Tibial nerve (tissue), 4 donors: ENCODE measurements at regions not wholly inside any gene's neighbourhood (a gene's known extent, or its start where the extent isn't known, plus 50 kb on each side); places are given as distances from the start of the nearest gene placed in this dataset.

ENCODE experiments used
- DNase-seq, 2 donors: peaks; one replicate each; pipeline ENCODE4 v3.0.0-alpha.2; 2019; ENCODE audit warnings: low spot score in 2 of 2
- H3K27ac ChIP-seq, 4 donors: fragments of 200-600 bp; sonication (generic) in 3 of 4; one replicate each; pipeline ENCODE4 v1.5.1; 2017 to 2019; ENCODE audit warnings: mild to moderate bottlenecking in 1 of 4
- H3K27me3 ChIP-seq, 2 donors: fragments of 200-600 bp; sonication (generic) in 1 of 2; one replicate each; pipeline versions ENCODE4 v1.5.1 to v1.6.0; 2017 to 2019
- H3K36me3 ChIP-seq, 3 donors: fragments of 200-600 bp; sonication (generic); one replicate each; pipeline ENCODE4 v1.5.1; 2018 to 2019
- H3K4me1 ChIP-seq, 4 donors: fragments of 200-600 bp; sonication (generic) in 3 of 4; one replicate each; pipeline ENCODE4 v1.5.1; 2017 to 2019
- H3K4me3 ChIP-seq, 4 donors: fragments of 200-600 bp; sonication (generic) in 3 of 4; one replicate each; pipeline ENCODE4 v1.5.1; 2017 to 2019; ENCODE audit warnings: mild to moderate bottlenecking in 1 of 4, moderate library complexity in 1 of 4
- H3K9me3 ChIP-seq, 4 donors: fragments of 200-600 bp; sonication (generic) in 3 of 4; one replicate each; pipeline ENCODE4 v1.5.1; 2017 to 2019
- CTCF ChIP-seq, 5 experiments: fragments of 200-600 bp in 3 of 5; fragments of 450-650 bp in 2 of 5; sonication (generic) in 3 of 5; IDR thresholded peaks; one replicate each; pipeline ENCODE4 v1.5.1; 2016 to 2019; ENCODE audit warnings: antibody characterized with exemption in 5 of 5, mild to moderate bottlenecking in 3 of 5, moderate library complexity in 2 of 5
- EP300 ChIP-seq, 2 donors: sonication (generic); formaldehyde crosslinking; IDR thresholded peaks; one replicate each; pipeline ENCODE4 v1.6.1; 2017; ENCODE audit warnings: antibody characterized with exemption in 2 of 2, mild to moderate bottlenecking in 1 of 2
- POLR2A ChIP-seq, 2 donors: fragments of 450-650 bp; IDR thresholded peaks; one replicate each; pipeline ENCODE4 v1.6.1; 2017; ENCODE audit warnings: antibody characterized with exemption in 2 of 2, mild to moderate bottlenecking in 2 of 2, moderate library complexity in 2 of 2
- WGBS, 2 donors: methylation state at CpG; one replicate each; pipeline ENCODE4 v1.1.5; 2018; 5-methylcytosine and 5-hydroxymethylcytosine counted together

- H3K27ac ChIP-seq: no peak overlapping the region
- peaks cover 0 to 9% (median 0%) of the 10 kb centered on the region in 4 donors for H3K9me3 ChIP-seq
- H3K36me3 ChIP-seq: no peaks in the 10 kb centered on the region
- H3K4me3 ChIP-seq: no peak overlapping the region
- no peaks in the 10 kb centered on the region for H3K27me3 ChIP-seq
- TF ChIP-seq EP300 (IDR thresholded peaks at IDR 0.05) (no peak), CTCF (IDR thresholded peaks at IDR 0.05) (no peak), POLR2A (IDR thresholded peaks at IDR 0.05) (no peak)
- 82 to 83% methylated on average over 6 of the region's 6 CpGs for WGBS, 2 donors
- no peak for DNase-seq
- H3K4me1 ChIP-seq: no peaks in the 10 kb centered on the region
These were observed 84.3 kb downstream of the FZD10 start for GRCh38 chr12:130246560-130246959.

- H3K36me3 ChIP-seq: no peaks in the 10 kb centered on the region
- DNase-seq: no peak
- 85 to 86% methylated on average over 4 of the region's 4 CpGs for WGBS, 2 donors
- no peak overlapping the region for H3K4me3 ChIP-seq
- H3K9me3 ChIP-seq: peaks cover 0 to 9% (median 0%) of the 10 kb centered on the region in 4 donors
- no peaks in the 10 kb centered on the region for H3K27me3 ChIP-seq
- no peaks in the 10 kb centered on the region for H3K4me1 ChIP-seq
- TF ChIP-seq EP300 (IDR thresholded peaks at IDR 0.05) (no peak), POLR2A (IDR thresholded peaks at IDR 0.05) (no peak), CTCF (IDR thresholded peaks at IDR 0.05) (no peak)
- H3K27ac ChIP-seq: no peak overlapping the region
These were observed 85.5 kb downstream of the FZD10 start for GRCh38 chr12:130247634-130248237.

- H3K27ac ChIP-seq: no peak overlapping the region
- no peaks in the 10 kb centered on the region for H3K36me3 ChIP-seq
- TF ChIP-seq CTCF (IDR thresholded peaks at IDR 0.05) (no peak), POLR2A (IDR thresholded peaks at IDR 0.05) (no peak), EP300 (IDR thresholded peaks at IDR 0.05) (no peak)
- DNase-seq: no peak
- H3K9me3 ChIP-seq: peaks cover 0 to 9% (median 0%) of the 10 kb centered on the region in 4 donors
- no peaks in the 10 kb centered on the region for H3K27me3 ChIP-seq
- no peak overlapping the region for H3K4me3 ChIP-seq
- 76 to 82% methylated on average over 6 of the region's 6 CpGs for WGBS, 2 donors
- no peaks in the 10 kb centered on the region for H3K4me1 ChIP-seq
These were observed 87.1 kb downstream of the FZD10 start for GRCh38 chr12:130249376-130249775.

GRCh38 chr12:130251236-130251780 is 86.4 kb upstream of the PIWIL1 start:
- H3K27ac ChIP-seq: no peak overlapping the region
- no peaks in the 10 kb centered on the region for H3K27me3 ChIP-seq
- no peaks in the 10 kb centered on the region for H3K36me3 ChIP-seq
- H3K9me3 ChIP-seq: peaks cover 0 to 9% (median 0%) of the 10 kb centered on the region in 4 donors
- H3K4me3 ChIP-seq: no peak overlapping the region
- DNase-seq: no peak
- 40 to 43% methylated on average over 5 of the region's 5 CpGs for WGBS, 2 donors
- TF ChIP-seq EP300 (IDR thresholded peaks at IDR 0.05) (no peak), POLR2A (IDR thresholded peaks at IDR 0.05) (no peak), CTCF (IDR thresholded peaks at IDR 0.05) (no peak)
- H3K4me1 ChIP-seq: no peaks in the 10 kb centered on the region

- no peaks in the 10 kb centered on the region for H3K4me1 ChIP-seq
- H3K9me3 ChIP-seq: peaks cover 0 to 20% (median 0%) of the 10 kb centered on the region in 4 donors
- 81 to 83% methylated on average over 5 of the region's 5 CpGs for WGBS, 2 donors
- H3K27me3 ChIP-seq: no peaks in the 10 kb centered on the region
- H3K4me3 ChIP-seq: no peak overlapping the region
- TF ChIP-seq CTCF (IDR thresholded peaks at IDR 0.05) (no peak), POLR2A (IDR thresholded peaks at IDR 0.05) (no peak), EP300 (IDR thresholded peaks at IDR 0.05) (no peak)
- no peak overlapping the region for H3K27ac ChIP-seq
- no peak for DNase-seq
- no peaks in the 10 kb centered on the region for H3K36me3 ChIP-seq
These were observed 83.8 kb upstream of the PIWIL1 start for GRCh38 chr12:130253866-130254265.
